IMR-90 (cell line): ENCODE measurements at regions not wholly inside any gene's neighbourhood (a gene's known extent, or its start where the extent isn't known, plus 50 kb on each side); places are given as distances from the start of the nearest gene placed in this dataset.

ENCODE experiments used
- ATAC-seq: fragments of 200-7000 bp; cut with Tn5 transposase; 2 replicates; pipeline ENCODE4 v1.9.1; 2020; ENCODE audit warnings: low read depth, mild to moderate bottlenecking, moderate library complexity
- BruUV-seq: library from RNA; stranded (reverse); fragments of 400-500 nt; replicated peaks from 2 replicates; lab custom pipeline; 2021; lab: Mats Ljungman, UMichigan
- CTCF ChIA-PET: fragments of 300-600 bp; formaldehyde crosslinking; extraction: SDS; loops from one replicate; lab custom pipeline; 2021; ENCODE audit warnings: antibody characterized with exemption; lab: Yijun Ruan, JAX
- POLR2A ChIA-PET: fragments of 300-600 bp; sonication (Branson Sonifier 250); formaldehyde crosslinking; loops from one replicate; lab custom pipeline; 2022; ENCODE audit warnings: antibody characterized with exemption; ENCODE audit not compliant: unreplicated experiment; lab: Charles Lee
- DNase-seq: peaks from one replicate; pipeline ENCODE4 v3.0.0; 2013
- H2AFZ ChIP-seq: replicated peaks from 2 replicates; pipeline ENCODE3; 2013; ENCODE audit warnings: low read length, mild to moderate bottlenecking; ENCODE audit not compliant: poor library complexity
- H2AK5ac ChIP-seq: 2 replicates; pipeline ENCODE4 v1.6.1; 2013; ENCODE audit warnings: low read depth, low read length, inconsistent platforms
- H2AK9ac ChIP-seq: replicated peaks from 2 replicates; pipeline ENCODE3; 2013; ENCODE audit warnings: mild to moderate bottlenecking, low read depth, low read length, moderate library complexity; ENCODE audit not compliant: poor library complexity
- H2BK120ac ChIP-seq: 2 replicates; pipeline ENCODE4 v1.6.1; 2013; ENCODE audit warnings: low read depth, low read length, inconsistent platforms
- H2BK15ac ChIP-seq: 3 replicates; pipeline ENCODE4 v1.6.1; 2013; ENCODE audit warnings: low read depth, low read length, inconsistent platforms
- H2BK20ac ChIP-seq: 2 replicates; pipeline ENCODE4 v1.6.1; 2013; ENCODE audit warnings: low read depth, mild to moderate bottlenecking, inconsistent platforms, low read length, moderate library complexity
- H2BK5ac ChIP-seq: 2 replicates; pipeline ENCODE4 v1.6.1; 2013; ENCODE audit warnings: mild to moderate bottlenecking, low read depth, low read length, inconsistent platforms; ENCODE audit not compliant: poor library complexity, severe bottlenecking
- H3K14ac ChIP-seq: replicated peaks from 2 replicates; pipeline ENCODE4 v1.6.1; 2013; ENCODE audit warnings: low read depth, low read length, inconsistent platforms
- H3K18ac ChIP-seq: 2 replicates; pipeline ENCODE4 v1.6.1; 2013; ENCODE audit warnings: low read depth, low read length, control low read depth
- H3K23ac ChIP-seq: 2 replicates; pipeline ENCODE4 v1.6.1; 2013; ENCODE audit warnings: low read depth, low read length, inconsistent platforms
- H3K27ac ChIP-seq: 2 replicates; pipeline ENCODE4 v1.5.1; 2013; ENCODE audit warnings: mild to moderate bottlenecking, control low read depth, low read length; ENCODE audit not compliant: insufficient read depth
- H3K27me3 ChIP-seq: 2 replicates; pipeline ENCODE4 v1.6.1; 2013; ENCODE audit warnings: low read length; ENCODE audit not compliant: control insufficient read depth, insufficient read depth
- H3K36me3 ChIP-seq: 2 replicates; pipeline ENCODE4 v1.6.1; 2013; ENCODE audit warnings: low read length, mixed read lengths; ENCODE audit not compliant: control insufficient read depth, insufficient read depth
- H3K4ac ChIP-seq: 2 replicates; pipeline ENCODE4 v1.6.1; 2013; ENCODE audit warnings: low read depth, low read length, inconsistent platforms
- H3K4me1 ChIP-seq: 2 replicates; pipeline ENCODE4 v1.6.1; 2013; ENCODE audit warnings: low read length, mixed read lengths; ENCODE audit not compliant: control insufficient read depth, insufficient read depth
- H3K4me2 ChIP-seq: 2 replicates; pipeline ENCODE4 v1.6.1; 2013; ENCODE audit warnings: low read depth, mild to moderate bottlenecking, control low read depth, low read length, moderate library complexity
- H3K4me3 ChIP-seq: 2 replicates; pipeline ENCODE4 v1.5.1; 2013; ENCODE audit warnings: low read depth, mild to moderate bottlenecking, control low read depth, low read length, moderate library complexity; ENCODE audit not compliant: insufficient read depth
- H3K56ac ChIP-seq: 2 replicates; pipeline ENCODE4 v1.6.1; 2013; ENCODE audit warnings: low read length, inconsistent platforms; ENCODE audit not compliant: insufficient read depth; ENCODE audit errors: extremely low read depth
- H3K79me1 ChIP-seq, 2 experiments: 2 replicates each; pipeline ENCODE4 v1.6.1; 2013; ENCODE audit warnings: low read length in 2 of 2, inconsistent platforms in 1 of 2, low read depth in 1 of 2
- H3K9ac ChIP-seq: 2 replicates; pipeline ENCODE4 v1.6.1; 2013; ENCODE audit warnings: low read depth, low read length, control low read depth
- H3K9me1 ChIP-seq: 2 replicates; pipeline ENCODE4 v1.6.1; 2013; ENCODE audit warnings: low read length, inconsistent platforms; ENCODE audit not compliant: insufficient read depth
- H3K9me3 ChIP-seq: 2 replicates; pipeline ENCODE4 v1.6.1; 2013; ENCODE audit warnings: low read length; ENCODE audit not compliant: control insufficient read depth, insufficient read depth
- H4K20me1 ChIP-seq: 2 replicates; pipeline ENCODE4 v1.6.1; 2013; ENCODE audit warnings: low read length, inconsistent platforms; ENCODE audit not compliant: insufficient read depth
- H4K5ac ChIP-seq: 2 replicates; pipeline ENCODE4 v1.6.1; 2013; ENCODE audit warnings: mild to moderate bottlenecking, low read depth, low read length, control low read depth
- H4K8ac ChIP-seq, 2 experiments: 2 replicates each; pipeline ENCODE4 v1.6.1; 2013; ENCODE audit warnings: low read depth in 2 of 2, low read length in 2 of 2, control low read depth in 1 of 2, inconsistent platforms in 1 of 2
- H4K91ac ChIP-seq: 2 replicates; pipeline ENCODE4 v1.6.1; 2013; ENCODE audit warnings: low read depth, low read length, inconsistent platforms; ENCODE audit not compliant: insufficient read depth
- BHLHE40 ChIP-seq: fragments of 150-350 bp; IDR thresholded peaks from 2 replicates; pipeline ENCODE4 v1.6.1; 2016; ENCODE audit warnings: mild to moderate bottlenecking, low read depth, low read length
- CEBPB ChIP-seq: IDR thresholded peaks from 2 replicates; pipeline ENCODE4 v1.6.1; 2012; ENCODE audit warnings: low read depth, low read length, improper control_type of control experiment
- CHD1 ChIP-seq: IDR thresholded peaks from 2 replicates; pipeline ENCODE4 v1.6.1; 2012; ENCODE audit warnings: low read depth, low read length, improper control_type of control experiment
- CTCF ChIP-seq: conservative IDR thresholded peaks from 2 replicates; pipeline ENCODE4 v1.5.1; 2012; ENCODE audit warnings: mild to moderate bottlenecking, low read depth, low read length, improper control_type of control experiment
- ELK1 ChIP-seq: fragments of 150-350 bp; IDR thresholded peaks from 2 replicates; pipeline ENCODE4 v1.6.1; 2016; ENCODE audit warnings: low read depth, mild to moderate bottlenecking, low read length, moderate library complexity, borderline replicate concordance
- FOS ChIP-seq: fragments of 150-350 bp; IDR thresholded peaks from 2 replicates; pipeline ENCODE4 v1.6.1; 2016; ENCODE audit warnings: low read depth, low read length
- MAFK ChIP-seq: IDR thresholded peaks from 2 replicates; pipeline ENCODE4 v1.6.1; 2012; ENCODE audit warnings: low read depth, low read length, improper control_type of control experiment
- MAZ ChIP-seq: IDR thresholded peaks from 2 replicates; pipeline ENCODE4 v1.6.1; 2012; ENCODE audit warnings: low read depth, mild to moderate bottlenecking, low read length, improper control_type of control experiment, moderate library complexity, borderline replicate concordance
- MXI1 ChIP-seq: IDR thresholded peaks from 2 replicates; pipeline ENCODE4 v1.6.1; 2012; ENCODE audit warnings: low read depth, mild to moderate bottlenecking, low read length, moderate library complexity, borderline replicate concordance
- NFE2L2 ChIP-seq: fragments of 150-350 bp; IDR thresholded peaks from 2 replicates; pipeline ENCODE4 v1.6.1; 2016; ENCODE audit warnings: low read depth, mild to moderate bottlenecking, low read length
- POLR2A ChIP-seq: IDR thresholded peaks from 2 replicates; pipeline ENCODE4 v1.6.1; 2012; ENCODE audit warnings: mild to moderate bottlenecking, low read depth, low read length
- RAD21 ChIP-seq: IDR thresholded peaks from 2 replicates; pipeline ENCODE4 v1.6.1; 2012; ENCODE audit warnings: low read length, improper control_type of control experiment
- RCOR1 ChIP-seq: IDR thresholded peaks from 2 replicates; pipeline ENCODE4 v1.6.1; 2012; ENCODE audit warnings: mild to moderate bottlenecking, low read length, improper control_type of control experiment; ENCODE audit not compliant: insufficient replicate concordance
- RFX5 ChIP-seq: IDR thresholded peaks from 2 replicates; pipeline ENCODE4 v1.8.0; 2012; ENCODE audit warnings: low read depth, mild to moderate bottlenecking, low read length, moderate library complexity
- SMC3 ChIP-seq: fragments of 150-350 bp; IDR thresholded peaks from 2 replicates; pipeline ENCODE4 v1.6.1; 2016; ENCODE audit warnings: low read depth, mild to moderate bottlenecking, antibody characterized with exemption, low read length, moderate library complexity
- USF2 ChIP-seq: fragments of 150-350 bp; IDR thresholded peaks from 2 replicates; pipeline ENCODE4 v1.6.1; 2017; ENCODE audit warnings: mild to moderate bottlenecking, antibody characterized with exemption, low read length, low read depth
- WGBS, 2 experiments: methylation state at CpG; one replicate each; pipeline versions ENCODE4 v1.1.5 to v1.1.7; 2013; ENCODE audit warnings: missing lambda C conversion rate in 2 of 2; ENCODE audit not compliant: insufficient read length in 1 of 2; ENCODE audit errors: extremely low coverage in 2 of 2; 5-methylcytosine and 5-hydroxymethylcytosine counted together
- dilution Hi-C: fragments of 300-500 bp; cut with HindIII; formaldehyde crosslinking; loops from one replicate; pipeline ENCODE4 v1.14.3; 2018; ENCODE audit warnings: low sequenced_read_pairs; ENCODE audit not compliant: unreplicated experiment
- in situ Hi-C: fragments of 300-500 bp; cut with MboI; formaldehyde crosslinking; loops from 3 replicates; pipeline ENCODE4 v1.14.3; 2019; ENCODE audit warnings: low sequenced_read_pairs, inconsistent platforms, mixed read lengths
- intact Hi-C: fragments of 100-400 bp; cut with micrococcal nuclease; formaldehyde crosslinking; loops from 2 replicates; pipeline ENCODE4 v1.10.0; 2022

- Histone ChIP-seq H3K9me1 (no peaks in the 10 kb centered on the region), H2BK120ac (no peak overlapping the region), H3K27ac (no peak overlapping the region), H2AK5ac (no peak overlapping the region), H4K5ac (no peak overlapping the region), H3K4me2 (no peak overlapping the region), H3K56ac (no peak overlapping the region), H3K4ac (no peak overlapping the region), H2AK9ac (no peak overlapping the region), H4K8ac (no peak overlapping the region), H4K91ac (no peak overlapping the region), H3K79me1 (no peaks in the 10 kb centered on the region), H3K9ac (no peak overlapping the region), H3K4me1 (no peaks in the 10 kb centered on the region), H4K20me1 (no peaks in the 10 kb centered on the region), H3K9me3 (peaks cover 12% of the 10 kb centered on the region), H3K14ac (no peak overlapping the region), H2BK5ac (no peak overlapping the region), H3K4me3 (no peak overlapping the region), H2BK20ac (no peak overlapping the region), H3K23ac (no peak overlapping the region), H3K36me3 (no peaks in the 10 kb centered on the region), H3K27me3 (no peaks in the 10 kb centered on the region), H3K18ac (no peak overlapping the region), H2AFZ (no peak overlapping the region), H2BK15ac (no peak overlapping the region)
- ChIA-PET CTCF (no interaction called here), POLR2A (no interaction called here)
- dilution Hi-C loops = no loop called here
- intact Hi-C loops = no loop called here
- no TSS peak for BruUV-seq
- no peak for ATAC-seq
- DNase-seq = no peak
- in situ Hi-C loops = no loop called here
- no CpG with 5 or more reads among the region's 3 CpGs for WGBS, 2 experiments
- TF ChIP-seq MXI1 (no peak), CEBPB (no peak), FOS (no peak), CHD1 (no peak), POLR2A (no peak), RFX5 (no peak), BHLHE40 (no peak), ELK1 (no peak), MAZ (no peak), RAD21 (no peak), RCOR1 (no peak), MAFK (no peak), USF2 (no peak), CTCF (no peak), SMC3 (no peak), NFE2L2 (no peak)
Observed at GRCh38 chr1:14190508-14190907, 408.0 kb upstream of the KAZN start.
